Endodermal cell (in vitro differentiated cells): ENCODE measurements at regions not wholly inside any gene's neighbourhood (a gene's known extent, or its start where the extent isn't known, plus 50 kb on each side); places are given as distances from the start of the nearest gene placed in this dataset.

Source experiments
- DNase-seq: peaks from one replicate; pipeline ENCODE4 v3.0.0-alpha.2; 2017
- H3K27ac ChIP-seq: 2 replicates; pipeline ENCODE4 v1.5.1; 2013; ENCODE audit warnings: mild to moderate bottlenecking, low read depth, low read length, moderate library complexity
- H3K27me3 ChIP-seq: 2 replicates; pipeline ENCODE4 v1.6.1; 2013; ENCODE audit warnings: mild to moderate bottlenecking, low read length, moderate library complexity; ENCODE audit not compliant: insufficient read depth, control insufficient read depth, poor library complexity, severe bottlenecking
- H3K36me3 ChIP-seq: 2 replicates; pipeline ENCODE4 v1.7.0; 2013; ENCODE audit warnings: mild to moderate bottlenecking, low read length, moderate library complexity; ENCODE audit not compliant: control insufficient read depth, insufficient read depth
- H3K4me1 ChIP-seq: one replicate; pipeline ENCODE4 v1.7.0; 2013; ENCODE audit warnings: low read length; ENCODE audit not compliant: control insufficient read depth, insufficient read depth
- H3K4me3 ChIP-seq: 2 replicates; pipeline ENCODE4 v1.5.1; 2013; ENCODE audit warnings: mild to moderate bottlenecking, low read length, moderate library complexity
- H3K9ac ChIP-seq: 2 replicates; pipeline ENCODE4 v1.6.1; 2013; ENCODE audit warnings: mild to moderate bottlenecking, low read length, moderate library complexity; ENCODE audit not compliant: poor library complexity, severe bottlenecking; ENCODE audit errors: extremely low read depth
- H3K9me3 ChIP-seq: 2 replicates; pipeline ENCODE4 v1.6.1; 2013; ENCODE audit warnings: mild to moderate bottlenecking, low read length, moderate library complexity; ENCODE audit not compliant: control insufficient read depth
- H3K27ac Mint-ChIP-seq: 2 replicates; pipeline ENCODE4 v1.8.0; 2020; ENCODE audit warnings: mixed read lengths
- H3K27me3 Mint-ChIP-seq: 2 replicates; pipeline ENCODE4 v1.8.0; 2021; ENCODE audit warnings: mild to moderate bottlenecking, mixed read lengths; ENCODE audit not compliant: insufficient read depth
- H3K36me3 Mint-ChIP-seq: 2 replicates; pipeline ENCODE4 v1.8.0; 2020; ENCODE audit warnings: low read depth, mixed read lengths
- H3K4me1 Mint-ChIP-seq: 2 replicates; pipeline ENCODE4 v1.8.0; 2020; ENCODE audit warnings: mixed read lengths
- H3K4me3 Mint-ChIP-seq: 2 replicates; pipeline ENCODE4 v1.8.0; 2020; ENCODE audit warnings: mild to moderate bottlenecking, moderate library complexity, mixed read lengths
- H3K9me3 Mint-ChIP-seq: 2 replicates; pipeline ENCODE4 v1.8.0; 2020; ENCODE audit warnings: mild to moderate bottlenecking, mixed read lengths
- CTCF ChIP-seq: fragments of 200-600 bp; sonication (generic); conservative IDR thresholded peaks from 2 replicates; pipeline ENCODE4 v1.5.0; 2021; ENCODE audit warnings: antibody characterized with exemption, mild to moderate bottlenecking
- WGBS, 2 experiments: methylation state at CpG; one replicate each; pipeline versions ENCODE4 v1.1.5 to v1.1.7; 2013; ENCODE audit warnings: missing lambda C conversion rate in 2 of 2, mixed read lengths in 1 of 2; ENCODE audit not compliant: insufficient coverage in 1 of 2, insufficient read length in 1 of 2; 5-methylcytosine and 5-hydroxymethylcytosine counted together

GRCh38 chr13:111844222-111844671 lies 222.7 kb upstream of the SOX1 start:
- no peak overlapping the region for H3K4me3 Mint-ChIP-seq
- no peak overlapping the region for H3K27ac ChIP-seq
- 94 to 95% methylated on average over 21 to 28 of the region's 28 CpGs for WGBS, 2 experiments
- H3K4me1 Mint-ChIP-seq = peaks cover 12% of the 10 kb centered on the region
- peaks cover 5% of the 10 kb centered on the region for H3K9me3 ChIP-seq
- no peaks in the 10 kb centered on the region for H3K27me3 ChIP-seq
- no peak overlapping the region for H3K27ac Mint-ChIP-seq
- peaks cover 9% of the 10 kb centered on the region for H3K9me3 Mint-ChIP-seq
- no peak for DNase-seq
- H3K27me3 Mint-ChIP-seq = peaks cover 9% of the 10 kb centered on the region
- H3K4me1 ChIP-seq = peaks cover 4% of the 10 kb centered on the region
- no peak overlapping the region for H3K4me3 ChIP-seq
- H3K9ac ChIP-seq = no peak overlapping the region
- no peak for TF ChIP-seq CTCF
- no peaks in the 10 kb centered on the region for H3K36me3 Mint-ChIP-seq
- H3K36me3 ChIP-seq = no peaks in the 10 kb centered on the region

GRCh38 chr13:111844682-111845081 lies 222.3 kb upstream of the SOX1 start:
- Histone ChIP-seq H3K9me3 (peaks cover 5% of the 10 kb centered on the region), H3K4me1 (peaks cover 4% of the 10 kb centered on the region), H3K27ac (no peak overlapping the region), H3K36me3 (no peaks in the 10 kb centered on the region), H3K4me3 (no peak overlapping the region), H3K27me3 (no peaks in the 10 kb centered on the region), H3K9ac (no peak overlapping the region)
- Mint-ChIP-seq H3K27ac (no peak overlapping the region), H3K4me3 (no peak overlapping the region), H3K4me1 (peaks cover 12% of the 10 kb centered on the region), H3K27me3 (peaks cover 9% of the 10 kb centered on the region), H3K9me3 (peaks cover 9% of the 10 kb centered on the region), H3K36me3 (no peaks in the 10 kb centered on the region)
- 91 to 96% methylated on average over 17 to 20 of the region's 20 CpGs for WGBS, 2 experiments
- DNase-seq = no peak
- TF ChIP-seq CTCF = no peak

- H3K9me3 ChIP-seq = peaks cover 5% of the 10 kb centered on the region
- H3K4me3 ChIP-seq = no peak overlapping the region
- WGBS, 2 experiments = 48 to 61% methylated on average over 14 to 29 of the region's 29 CpGs
- DNase-seq = peak; percentile 65
- Mint-ChIP-seq H3K4me1 (peaks cover 20% of the 10 kb centered on the region), H3K27me3 (peaks cover 9% of the 10 kb centered on the region), H3K36me3 (no peaks in the 10 kb centered on the region), H3K9me3 (peaks cover 9% of the 10 kb centered on the region), H3K4me3 (no peak overlapping the region), H3K27ac (peak overlapping the region; percentile 40)
- no peak overlapping the region for H3K9ac ChIP-seq
- no peak for TF ChIP-seq CTCF
- peak overlapping the region; percentile 69 for H3K27ac ChIP-seq
- H3K4me1 ChIP-seq = peaks cover 4% of the 10 kb centered on the region
- no peaks in the 10 kb centered on the region for H3K27me3 ChIP-seq
- H3K36me3 ChIP-seq = no peaks in the 10 kb centered on the region
These were observed 221.2 kb upstream of the SOX1 start for GRCh38 chr13:111845621-111846351.
